ENCODE measurements at regions not wholly inside any gene's neighbourhood (a gene's known extent, or its start where the extent isn't known, plus 50 kb on each side); places are given as distances from the start of the nearest gene placed in this dataset.
A peak's percentile ranks its signal among the peaks of the same experiment; 100 is the strongest.

- no peak for TF ChIP-seq CTCF (conservative IDR thresholded peaks at IDR 0.05)
- H3K27ac ChIP-seq = no peak overlapping the region
Measured at GRCh38 chr2:43025709-43026295, 200.6 kb downstream of the ZFP36L2 start.

- H3K27ac ChIP-seq = no peak overlapping the region
- TF ChIP-seq CTCF (conservative IDR thresholded peaks at IDR 0.05) = peak; percentile 73
Measured at GRCh38 chr2:43024515-43025011, 201.8 kb downstream of the ZFP36L2 start.

GRCh38 chr2:43023791-43024514 lies 202.5 kb downstream of the ZFP36L2 start:
- H3K27ac ChIP-seq = no peak overlapping the region
- no peak for TF ChIP-seq CTCF (conservative IDR thresholded peaks at IDR 0.05)

GRCh38 chr2:43022896-43023295 lies 203.5 kb downstream of the ZFP36L2 start:
- TF ChIP-seq CTCF (conservative IDR thresholded peaks at IDR 0.05) = no peak

GRCh38 chr2:43021791-43022509 lies 204.5 kb downstream of the ZFP36L2 start:
- H3K27ac ChIP-seq = no peak overlapping the region

More at GRCh38 chr2:43022896-43023295, 203.5 kb downstream of the ZFP36L2 start:
- no peak overlapping the region for H3K27ac ChIP-seq

GRCh38 chr2:43020990-43021669 lies 205.3 kb downstream of the ZFP36L2 start:
- TF ChIP-seq CTCF (conservative IDR thresholded peaks at IDR 0.05) = no peak
- no peak overlapping the region for H3K27ac ChIP-seq

More at GRCh38 chr2:43021791-43022509, 204.5 kb downstream of the ZFP36L2 start:
- TF ChIP-seq CTCF (conservative IDR thresholded peaks at IDR 0.05) = no peak

GRCh38 chr2:43020296-43020695 lies 206.1 kb downstream of the ZFP36L2 start:
- no peak for TF ChIP-seq CTCF (conservative IDR thresholded peaks at IDR 0.05)
- no peak overlapping the region for H3K27ac ChIP-seq

Data from VCaP (cell line).